ENCODE measurements at regions not wholly inside any gene's neighbourhood (a gene's known extent, or its start where the extent isn't known, plus 50 kb on each side); places are given as distances from the start of the nearest gene placed in this dataset.

GRCh38 chr1:208850442-208850841, 606.3 kb upstream of the PLXNA2 start (continued):
- TF ChIP-seq REST (IDR thresholded peaks at IDR 0.05; ENCODE audit: unreplicated experiment): no peak

GRCh38 chr1:208851366-208851765, 607.2 kb upstream of the PLXNA2 start:
- H3K27ac ChIP-seq (ENCODE audit: low read depth): no peak overlapping the region
- ATAC-seq (no peak), DNase-seq (ENCODE audit: low spot score) (no peak)
- Mint-ChIP-seq H3K27ac (no peak overlapping the region), H3K4me1 (no peaks in the 10 kb centered on the region), H3K4me3 (no peak overlapping the region), H3K9me3 (no peaks in the 10 kb centered on the region), H3K27me3 (ENCODE audit: insufficient read depth, low read depth, poor library complexity) (no peaks in the 10 kb centered on the region), H3K36me3 (ENCODE audit: low read depth) (no peaks in the 10 kb centered on the region)
- no peaks in the 10 kb centered on the region for H3F3A ChIP-seq (replicated peaks; ENCODE audit: low read depth)
- H3K27me3 ChIP-seq (ENCODE audit: insufficient read depth): no peaks in the 10 kb centered on the region
- H3K4me2 ChIP-seq: no peak overlapping the region
- H3K79me2 ChIP-seq (replicated peaks; ENCODE audit: insufficient read depth): no peaks in the 10 kb centered on the region
- H2AFZ ChIP-seq: 0 out of 2 replicates have a peak overlapping the region, but pooled peaks have one; percentile 32
- peaks cover 12% of the 10 kb centered on the region; the same call in 1 of the 2 replicates for H3K9me2 ChIP-seq (ENCODE audit: insufficient read depth)
- no peaks in the 10 kb centered on the region for H3K36me3 ChIP-seq (ENCODE audit: insufficient read depth)
- H3K4me1 ChIP-seq (ENCODE audit: insufficient read depth): no peaks in the 10 kb centered on the region
- H3K4me3 ChIP-seq: no peak overlapping the region
- no peaks in the 10 kb centered on the region for H4K20me1 ChIP-seq (replicated peaks; ENCODE audit: insufficient read depth)
- TF ChIP-seq ZNF114 (CRISPR knock-in tag; IDR thresholded peaks at IDR 0.05) (no peak), EZH2 (IDR thresholded peaks at IDR 0.05; ENCODE audit: low read depth, unreplicated experiment) (no peak), CREB1 (CRISPR knock-in tag; IDR thresholded peaks at IDR 0.05; ENCODE audit: low read depth) (no peak), POLR2AphosphoS5 (IDR thresholded peaks at IDR 0.05; ENCODE audit: low read depth) (no peak), ZNF462 (CRISPR knock-in tag; IDR thresholded peaks at IDR 0.05) (no peak), ETS1 (IDR thresholded peaks at IDR 0.05) (no peak), EZH2phosphoT487 (IDR thresholded peaks at IDR 0.05; ENCODE audit: unreplicated experiment) (no peak), NANOG (IDR thresholded peaks at IDR 0.05; ENCODE audit: borderline replicate concordance) (no peak), ZNF331 (CRISPR knock-in tag; IDR thresholded peaks at IDR 0.05; ENCODE audit: low read depth) (no peak), STAT1 (IDR thresholded peaks at IDR 0.05; ENCODE audit: unreplicated experiment) (no peak), CTCF (conservative IDR thresholded peaks at IDR 0.05; ENCODE audit: low read depth in 2 of 2) (no peak), JUNB (IDR thresholded peaks at IDR 0.05; ENCODE audit: unreplicated experiment) (no peak)

All from GM23338 (cell line).